NT2/D1 (cell line): ENCODE measurements at regions not wholly inside any gene's neighbourhood (a gene's known extent, or its start where the extent isn't known, plus 50 kb on each side); places are given as distances from the start of the nearest gene placed in this dataset.

Experiments
- SUZ12 ChIP-seq: IDR thresholded peaks from 2 replicates; pipeline ENCODE4 v1.6.1; 2011; ENCODE audit not compliant: insufficient read length, insufficient read depth; ENCODE audit errors: extremely low read depth
- YY1 ChIP-seq: IDR thresholded peaks from 2 replicates; pipeline ENCODE4 v1.6.1; 2011; ENCODE audit not compliant: insufficient read length, insufficient read depth
- ZNF274 ChIP-seq: IDR thresholded peaks from 2 replicates; pipeline ENCODE4 v1.6.1; 2011; ENCODE audit warnings: mild to moderate bottlenecking, low read depth, low read length

GRCh38 chr2:122218596-122218995 lies 463.1 kb downstream of the TSN start:
- TF ChIP-seq ZNF274 (no peak), SUZ12 (no peak), YY1 (no peak)
